Panc1 (cell line): ENCODE measurements at regions not wholly inside any gene's neighbourhood (a gene's known extent, or its start where the extent isn't known, plus 50 kb on each side); places are given as distances from the start of the nearest gene placed in this dataset.

Experiments
- ATAC-seq: fragments of 200-7000 bp; cut with Tn5 transposase; 2 replicates; pipeline ENCODE4 v1.9.1; 2020; ENCODE audit warnings: mild to moderate bottlenecking, moderate library complexity
- BruUV-seq: library from RNA; stranded (reverse); fragments of 400-500 nt; replicated peaks from 2 replicates; lab custom pipeline; 2021; lab: Mats Ljungman, UMichigan
- CTCF ChIA-PET: fragments of 300-600 bp; sonication (Branson Sonifier 250); formaldehyde crosslinking; loops from one replicate; lab custom pipeline; 2022; ENCODE audit warnings: antibody characterized with exemption; lab: Charles Lee
- POLR2A ChIA-PET: fragments of 300-600 bp; sonication (Branson Sonifier 250); formaldehyde crosslinking; loops from one replicate; lab custom pipeline; 2022; ENCODE audit warnings: antibody characterized with exemption; lab: Charles Lee
- DNase-seq: peaks from one replicate; pipeline ENCODE4 v3.0.0-alpha.2; 2010; ENCODE audit warnings: low read depth, low spot score
- H3K27ac ChIP-seq: 2 replicates; pipeline ENCODE4 v1.5.1; 2011; ENCODE audit warnings: mild to moderate bottlenecking, low read length, inconsistent platforms
- H3K27me3 ChIP-seq: fragments of 200-500 bp; sonication (Bioruptor generic); 2 replicates; pipeline ENCODE4 v1.6.0; 2014; ENCODE audit warnings: low read length, inconsistent platforms; ENCODE audit not compliant: control insufficient read depth, insufficient read depth
- H3K36me3 ChIP-seq: fragments of 200-500 bp; sonication (Bioruptor generic); 2 replicates; pipeline ENCODE4 v1.5.1; 2014; ENCODE audit warnings: inconsistent platforms, mild to moderate bottlenecking, low read length, moderate library complexity; ENCODE audit not compliant: control insufficient read depth, insufficient read depth
- H3K4me1 ChIP-seq: 2 replicates; pipeline ENCODE4 v1.5.1; 2011; ENCODE audit warnings: inconsistent platforms, mild to moderate bottlenecking, low read length, moderate library complexity; ENCODE audit not compliant: control insufficient read depth, insufficient read depth
- H3K4me3 ChIP-seq, 2 experiments: 2 replicates each; pipeline ENCODE4 v1.5.1; 2011 to 2012; ENCODE audit warnings: low read depth in 2 of 2, low read length in 2 of 2, mild to moderate bottlenecking in 2 of 2, inconsistent platforms in 1 of 2, moderate library complexity in 1 of 2
- H3K9me3 ChIP-seq: fragments of 200-500 bp; sonication (Bioruptor generic); 2 replicates; pipeline ENCODE4 v1.5.1; 2014; ENCODE audit warnings: low read depth, mild to moderate bottlenecking, inconsistent platforms, low read length, moderate library complexity; ENCODE audit not compliant: control insufficient read depth, insufficient read depth
- POLR2AphosphoS5 ChIP-seq: IDR thresholded peaks from 2 replicates; pipeline ENCODE4 v1.6.1; 2012; ENCODE audit warnings: mild to moderate bottlenecking, low read depth, low read length, moderate library complexity
- SIN3A ChIP-seq: IDR thresholded peaks from 2 replicates; pipeline ENCODE4 v1.6.1; 2012; ENCODE audit warnings: low read depth, mild to moderate bottlenecking, low read length, moderate library complexity, borderline replicate concordance; ENCODE audit not compliant: insufficient read depth
- TCF7L2 ChIP-seq: IDR thresholded peaks from 2 replicates; pipeline ENCODE4 v1.6.1; 2011; ENCODE audit warnings: mild to moderate bottlenecking, low read depth, low read length, inconsistent platforms
- in situ Hi-C: cut with HindIII; loops from 2 replicates; pipeline ENCODE4 v1.10.0; 2016; ENCODE audit warnings: low sequenced_read_pairs, low pct_unique_long_range_greater_than_20kb
- intact Hi-C: fragments of 100-400 bp; cut with micrococcal nuclease; formaldehyde crosslinking; loops from one replicate; pipeline ENCODE4 v1.10.0; 2022; ENCODE audit not compliant: unreplicated experiment
- TF ChIP-seq, protein P1 (sequence below): fragments of 450-650 bp; IDR thresholded peaks from 2 replicates; pipeline ENCODE4 v1.5.1; 2017; ENCODE audit warnings: mild to moderate bottlenecking
- TF ChIP-seq, protein P2 (sequence below), 2 experiments: IDR thresholded peaks; 2 replicates each; pipeline ENCODE4 v1.6.1; 2011 to 2012; ENCODE audit warnings: low read depth in 2 of 2, control low read depth in 1 of 2, low read length in 1 of 2, mild to moderate bottlenecking in 1 of 2, moderate library complexity in 1 of 2; ENCODE audit not compliant: insufficient read depth in 1 of 2

DNA sequence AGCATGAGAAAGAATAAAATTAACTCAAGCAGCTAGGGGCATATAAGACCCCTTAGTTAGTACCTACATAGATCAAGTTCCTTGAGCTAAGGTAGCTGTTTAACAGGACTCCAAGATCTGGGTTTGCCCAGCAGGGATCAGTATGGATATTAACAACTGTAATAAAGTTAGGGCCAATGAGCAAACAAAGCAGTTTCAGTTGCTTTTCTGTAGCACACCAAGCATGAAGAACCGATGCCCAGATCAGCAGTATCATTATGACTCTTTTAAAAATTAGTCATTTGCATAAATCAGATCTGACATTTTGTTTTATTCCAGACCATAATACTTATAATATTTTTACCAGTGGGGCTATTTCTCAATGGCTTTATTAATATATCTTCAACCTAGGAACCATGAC is 80.9 kb downstream of the C4orf33 start:
- CTCF ChIA-PET: no interaction called here
- H3K4me1 ChIP-seq: no peaks in the 10 kb centered on the region
- no peak overlapping the region for H3K4me3 ChIP-seq
- TF ChIP-seq POLR2AphosphoS5: no peak
- no peak for TF ChIP-seq SIN3A
- TF ChIP-seq, protein P1, sequence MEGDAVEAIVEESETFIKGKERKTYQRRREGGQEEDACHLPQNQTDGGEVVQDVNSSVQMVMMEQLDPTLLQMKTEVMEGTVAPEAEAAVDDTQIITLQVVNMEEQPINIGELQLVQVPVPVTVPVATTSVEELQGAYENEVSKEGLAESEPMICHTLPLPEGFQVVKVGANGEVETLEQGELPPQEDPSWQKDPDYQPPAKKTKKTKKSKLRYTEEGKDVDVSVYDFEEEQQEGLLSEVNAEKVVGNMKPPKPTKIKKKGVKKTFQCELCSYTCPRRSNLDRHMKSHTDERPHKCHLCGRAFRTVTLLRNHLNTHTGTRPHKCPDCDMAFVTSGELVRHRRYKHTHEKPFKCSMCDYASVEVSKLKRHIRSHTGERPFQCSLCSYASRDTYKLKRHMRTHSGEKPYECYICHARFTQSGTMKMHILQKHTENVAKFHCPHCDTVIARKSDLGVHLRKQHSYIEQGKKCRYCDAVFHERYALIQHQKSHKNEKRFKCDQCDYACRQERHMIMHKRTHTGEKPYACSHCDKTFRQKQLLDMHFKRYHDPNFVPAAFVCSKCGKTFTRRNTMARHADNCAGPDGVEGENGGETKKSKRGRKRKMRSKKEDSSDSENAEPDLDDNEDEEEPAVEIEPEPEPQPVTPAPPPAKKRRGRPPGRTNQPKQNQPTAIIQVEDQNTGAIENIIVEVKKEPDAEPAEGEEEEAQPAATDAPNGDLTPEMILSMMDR: no peak
- TF ChIP-seq, protein P2, sequence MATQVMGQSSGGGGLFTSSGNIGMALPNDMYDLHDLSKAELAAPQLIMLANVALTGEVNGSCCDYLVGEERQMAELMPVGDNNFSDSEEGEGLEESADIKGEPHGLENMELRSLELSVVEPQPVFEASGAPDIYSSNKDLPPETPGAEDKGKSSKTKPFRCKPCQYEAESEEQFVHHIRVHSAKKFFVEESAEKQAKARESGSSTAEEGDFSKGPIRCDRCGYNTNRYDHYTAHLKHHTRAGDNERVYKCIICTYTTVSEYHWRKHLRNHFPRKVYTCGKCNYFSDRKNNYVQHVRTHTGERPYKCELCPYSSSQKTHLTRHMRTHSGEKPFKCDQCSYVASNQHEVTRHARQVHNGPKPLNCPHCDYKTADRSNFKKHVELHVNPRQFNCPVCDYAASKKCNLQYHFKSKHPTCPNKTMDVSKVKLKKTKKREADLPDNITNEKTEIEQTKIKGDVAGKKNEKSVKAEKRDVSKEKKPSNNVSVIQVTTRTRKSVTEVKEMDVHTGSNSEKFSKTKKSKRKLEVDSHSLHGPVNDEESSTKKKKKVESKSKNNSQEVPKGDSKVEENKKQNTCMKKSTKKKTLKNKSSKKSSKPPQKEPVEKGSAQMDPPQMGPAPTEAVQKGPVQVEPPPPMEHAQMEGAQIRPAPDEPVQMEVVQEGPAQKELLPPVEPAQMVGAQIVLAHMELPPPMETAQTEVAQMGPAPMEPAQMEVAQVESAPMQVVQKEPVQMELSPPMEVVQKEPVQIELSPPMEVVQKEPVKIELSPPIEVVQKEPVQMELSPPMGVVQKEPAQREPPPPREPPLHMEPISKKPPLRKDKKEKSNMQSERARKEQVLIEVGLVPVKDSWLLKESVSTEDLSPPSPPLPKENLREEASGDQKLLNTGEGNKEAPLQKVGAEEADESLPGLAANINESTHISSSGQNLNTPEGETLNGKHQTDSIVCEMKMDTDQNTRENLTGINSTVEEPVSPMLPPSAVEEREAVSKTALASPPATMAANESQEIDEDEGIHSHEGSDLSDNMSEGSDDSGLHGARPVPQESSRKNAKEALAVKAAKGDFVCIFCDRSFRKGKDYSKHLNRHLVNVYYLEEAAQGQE (IDR thresholded peaks at IDR 0.05; ENCODE audit: insufficient read depth in 1 of 2, low read depth in 2 of 2, low read length in 1 of 2): no peak
- no peak for TF ChIP-seq TCF7L2
- H3K36me3 ChIP-seq: no peaks in the 10 kb centered on the region
- BruUV-seq: no TSS peak
- H3K27me3 ChIP-seq: no peaks in the 10 kb centered on the region
- DNase-seq (no peak), ATAC-seq (no peak)
- in situ Hi-C loops (no loop called here), intact Hi-C loops (no loop called here)
- POLR2A ChIA-PET: no interaction called here
- H3K27ac ChIP-seq: no peak overlapping the region
- no peaks in the 10 kb centered on the region for H3K9me3 ChIP-seq

DNA sequence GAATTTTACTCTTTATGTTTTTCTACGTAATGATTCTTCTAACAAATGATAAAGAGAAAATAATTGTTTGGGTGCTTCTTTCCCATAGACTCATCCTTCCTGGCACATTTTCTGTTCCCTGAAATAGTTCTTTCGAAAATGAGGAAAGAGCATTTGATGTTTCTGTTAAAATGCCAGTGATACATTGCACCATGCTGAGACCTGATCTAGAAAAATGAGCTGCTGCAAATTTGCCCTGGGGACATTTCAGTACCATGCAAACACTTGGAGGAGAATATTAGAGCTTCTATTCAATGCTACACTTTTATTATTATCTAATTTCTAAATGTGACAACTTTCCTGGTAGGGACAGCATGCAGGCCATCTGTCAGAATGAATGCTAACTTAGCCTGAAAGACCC is 83.3 kb downstream of the C4orf33 start:
- Histone ChIP-seq H3K36me3 (no peaks in the 10 kb centered on the region), H3K4me1 (no peaks in the 10 kb centered on the region), H3K9me3 (no peaks in the 10 kb centered on the region), H3K4me3 (no peak overlapping the region), H3K27me3 (no peaks in the 10 kb centered on the region), H3K27ac (no peak overlapping the region)
- in situ Hi-C loops: no loop called here
- intact Hi-C loops: no loop called here
- CTCF ChIA-PET: no interaction called here
- BruUV-seq: no TSS peak
- DNase-seq: no peak
- POLR2A ChIA-PET: no interaction called here
- no peak for ATAC-seq
- TF ChIP-seq, protein P2 (IDR thresholded peaks at IDR 0.05; ENCODE audit: insufficient read depth in 1 of 2, low read depth in 2 of 2, low read length in 1 of 2): no peak
- TF ChIP-seq TCF7L2 (no peak), SIN3A (no peak), POLR2AphosphoS5 (no peak)
- TF ChIP-seq, protein P1: no peak
